IMR-90 (cell line): ENCODE measurements at regions not wholly inside any gene's neighbourhood (a gene's known extent, or its start where the extent isn't known, plus 50 kb on each side); places are given as distances from the start of the nearest gene placed in this dataset.

Source experiments
- ATAC-seq: fragments of 200-7000 bp; cut with Tn5 transposase; 2 replicates; pipeline ENCODE4 v1.9.1; 2020; ENCODE audit warnings: low read depth, mild to moderate bottlenecking, moderate library complexity
- BruUV-seq: library from RNA; stranded (reverse); fragments of 400-500 nt; replicated peaks from 2 replicates; lab custom pipeline; 2021; lab: Mats Ljungman, UMichigan
- CTCF ChIA-PET: fragments of 300-600 bp; formaldehyde crosslinking; extraction: SDS; loops from one replicate; lab custom pipeline; 2021; ENCODE audit warnings: antibody characterized with exemption; lab: Yijun Ruan, JAX
- POLR2A ChIA-PET: fragments of 300-600 bp; sonication (Branson Sonifier 250); formaldehyde crosslinking; loops from one replicate; lab custom pipeline; 2022; ENCODE audit warnings: antibody characterized with exemption; ENCODE audit not compliant: unreplicated experiment; lab: Charles Lee
- DNase-seq: peaks from one replicate; pipeline ENCODE4 v3.0.0; 2013
- H2AFZ ChIP-seq: replicated peaks from 2 replicates; pipeline ENCODE3; 2013; ENCODE audit warnings: low read length, mild to moderate bottlenecking; ENCODE audit not compliant: poor library complexity
- H2AK5ac ChIP-seq: 2 replicates; pipeline ENCODE4 v1.6.1; 2013; ENCODE audit warnings: low read depth, low read length, inconsistent platforms
- H2AK9ac ChIP-seq: replicated peaks from 2 replicates; pipeline ENCODE3; 2013; ENCODE audit warnings: mild to moderate bottlenecking, low read depth, low read length, moderate library complexity; ENCODE audit not compliant: poor library complexity
- H2BK120ac ChIP-seq: 2 replicates; pipeline ENCODE4 v1.6.1; 2013; ENCODE audit warnings: low read depth, low read length, inconsistent platforms
- H2BK15ac ChIP-seq: 3 replicates; pipeline ENCODE4 v1.6.1; 2013; ENCODE audit warnings: low read depth, low read length, inconsistent platforms
- H2BK20ac ChIP-seq: 2 replicates; pipeline ENCODE4 v1.6.1; 2013; ENCODE audit warnings: low read depth, mild to moderate bottlenecking, inconsistent platforms, low read length, moderate library complexity
- H2BK5ac ChIP-seq: 2 replicates; pipeline ENCODE4 v1.6.1; 2013; ENCODE audit warnings: mild to moderate bottlenecking, low read depth, low read length, inconsistent platforms; ENCODE audit not compliant: poor library complexity, severe bottlenecking
- H3K14ac ChIP-seq: replicated peaks from 2 replicates; pipeline ENCODE4 v1.6.1; 2013; ENCODE audit warnings: low read depth, low read length, inconsistent platforms
- H3K18ac ChIP-seq: 2 replicates; pipeline ENCODE4 v1.6.1; 2013; ENCODE audit warnings: low read depth, low read length, control low read depth
- H3K23ac ChIP-seq: 2 replicates; pipeline ENCODE4 v1.6.1; 2013; ENCODE audit warnings: low read depth, low read length, inconsistent platforms
- H3K27ac ChIP-seq: 2 replicates; pipeline ENCODE4 v1.5.1; 2013; ENCODE audit warnings: mild to moderate bottlenecking, control low read depth, low read length; ENCODE audit not compliant: insufficient read depth
- H3K27me3 ChIP-seq: 2 replicates; pipeline ENCODE4 v1.6.1; 2013; ENCODE audit warnings: low read length; ENCODE audit not compliant: control insufficient read depth, insufficient read depth
- H3K36me3 ChIP-seq: 2 replicates; pipeline ENCODE4 v1.6.1; 2013; ENCODE audit warnings: low read length, mixed read lengths; ENCODE audit not compliant: control insufficient read depth, insufficient read depth
- H3K4ac ChIP-seq: 2 replicates; pipeline ENCODE4 v1.6.1; 2013; ENCODE audit warnings: low read depth, low read length, inconsistent platforms
- H3K4me1 ChIP-seq: 2 replicates; pipeline ENCODE4 v1.6.1; 2013; ENCODE audit warnings: low read length, mixed read lengths; ENCODE audit not compliant: control insufficient read depth, insufficient read depth
- H3K4me2 ChIP-seq: 2 replicates; pipeline ENCODE4 v1.6.1; 2013; ENCODE audit warnings: low read depth, mild to moderate bottlenecking, control low read depth, low read length, moderate library complexity
- H3K4me3 ChIP-seq: 2 replicates; pipeline ENCODE4 v1.5.1; 2013; ENCODE audit warnings: low read depth, mild to moderate bottlenecking, control low read depth, low read length, moderate library complexity; ENCODE audit not compliant: insufficient read depth
- H3K56ac ChIP-seq: 2 replicates; pipeline ENCODE4 v1.6.1; 2013; ENCODE audit warnings: low read length, inconsistent platforms; ENCODE audit not compliant: insufficient read depth; ENCODE audit errors: extremely low read depth
- H3K79me1 ChIP-seq, 2 experiments: 2 replicates each; pipeline ENCODE4 v1.6.1; 2013; ENCODE audit warnings: low read length in 2 of 2, inconsistent platforms in 1 of 2, low read depth in 1 of 2
- H3K9ac ChIP-seq: 2 replicates; pipeline ENCODE4 v1.6.1; 2013; ENCODE audit warnings: low read depth, low read length, control low read depth
- H3K9me1 ChIP-seq: 2 replicates; pipeline ENCODE4 v1.6.1; 2013; ENCODE audit warnings: low read length, inconsistent platforms; ENCODE audit not compliant: insufficient read depth
- H3K9me3 ChIP-seq: 2 replicates; pipeline ENCODE4 v1.6.1; 2013; ENCODE audit warnings: low read length; ENCODE audit not compliant: control insufficient read depth, insufficient read depth
- H4K20me1 ChIP-seq: 2 replicates; pipeline ENCODE4 v1.6.1; 2013; ENCODE audit warnings: low read length, inconsistent platforms; ENCODE audit not compliant: insufficient read depth
- H4K5ac ChIP-seq: 2 replicates; pipeline ENCODE4 v1.6.1; 2013; ENCODE audit warnings: mild to moderate bottlenecking, low read depth, low read length, control low read depth
- H4K8ac ChIP-seq, 2 experiments: 2 replicates each; pipeline ENCODE4 v1.6.1; 2013; ENCODE audit warnings: low read depth in 2 of 2, low read length in 2 of 2, control low read depth in 1 of 2, inconsistent platforms in 1 of 2
- H4K91ac ChIP-seq: 2 replicates; pipeline ENCODE4 v1.6.1; 2013; ENCODE audit warnings: low read depth, low read length, inconsistent platforms; ENCODE audit not compliant: insufficient read depth
- FOS ChIP-seq: fragments of 150-350 bp; IDR thresholded peaks from 2 replicates; pipeline ENCODE4 v1.6.1; 2016; ENCODE audit warnings: low read depth, low read length
- NFE2L2 ChIP-seq: fragments of 150-350 bp; IDR thresholded peaks from 2 replicates; pipeline ENCODE4 v1.6.1; 2016; ENCODE audit warnings: low read depth, mild to moderate bottlenecking, low read length
- RCOR1 ChIP-seq: IDR thresholded peaks from 2 replicates; pipeline ENCODE4 v1.6.1; 2012; ENCODE audit warnings: mild to moderate bottlenecking, low read length, improper control_type of control experiment; ENCODE audit not compliant: insufficient replicate concordance
- SMC3 ChIP-seq: fragments of 150-350 bp; IDR thresholded peaks from 2 replicates; pipeline ENCODE4 v1.6.1; 2016; ENCODE audit warnings: low read depth, mild to moderate bottlenecking, antibody characterized with exemption, low read length, moderate library complexity
- WGBS, 2 experiments: methylation state at CpG; one replicate each; pipeline versions ENCODE4 v1.1.5 to v1.1.7; 2013; ENCODE audit warnings: missing lambda C conversion rate in 2 of 2; ENCODE audit not compliant: insufficient read length in 1 of 2; ENCODE audit errors: extremely low coverage in 2 of 2; 5-methylcytosine and 5-hydroxymethylcytosine counted together
- dilution Hi-C: fragments of 300-500 bp; cut with HindIII; formaldehyde crosslinking; loops from one replicate; pipeline ENCODE4 v1.14.3; 2018; ENCODE audit warnings: low sequenced_read_pairs; ENCODE audit not compliant: unreplicated experiment
- in situ Hi-C: fragments of 300-500 bp; cut with MboI; formaldehyde crosslinking; loops from 3 replicates; pipeline ENCODE4 v1.14.3; 2019; ENCODE audit warnings: low sequenced_read_pairs, inconsistent platforms, mixed read lengths
- intact Hi-C: fragments of 100-400 bp; cut with micrococcal nuclease; formaldehyde crosslinking; loops from 2 replicates; pipeline ENCODE4 v1.10.0; 2022
- TF ChIP-seq, protein P1 (sequence below): conservative IDR thresholded peaks from 2 replicates; pipeline ENCODE4 v1.5.1; 2012; ENCODE audit warnings: mild to moderate bottlenecking, low read depth, low read length, improper control_type of control experiment

DNA sequence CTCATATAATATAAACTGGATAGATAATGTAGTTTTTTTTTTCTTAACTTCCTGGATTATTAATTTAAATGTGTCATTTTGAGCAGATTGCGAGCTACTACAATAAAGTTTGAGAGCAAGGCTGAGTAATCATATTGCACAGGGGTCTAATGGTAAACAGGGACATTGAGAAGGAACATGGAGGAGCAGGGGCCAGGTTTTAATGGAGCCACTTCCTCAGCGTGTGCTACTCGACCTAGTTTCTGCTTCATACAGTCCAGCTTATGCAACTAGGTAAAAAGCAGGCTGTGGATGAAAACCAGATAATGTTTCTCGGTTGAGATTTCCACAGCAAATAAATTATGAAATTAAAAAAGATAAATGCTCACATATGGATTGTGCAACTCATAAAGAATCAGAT is 1915.7 kb upstream of the CELF4 start:
- Histone ChIP-seq H3K18ac (peak overlapping the region; percentile 84), H2BK20ac (no peak overlapping the region), H3K9me3 (no peaks in the 10 kb centered on the region), H3K27ac (peak overlapping the region; percentile 59; the same call in 1 of the 2 replicates), H3K4me1 (no peaks in the 10 kb centered on the region), H3K4me3 (no peak overlapping the region), H3K4me2 (peak overlapping the region; percentile 66; the same call in 1 of the 2 replicates), H3K9ac (no peak overlapping the region), H3K36me3 (no peaks in the 10 kb centered on the region), H3K27me3 (no peaks in the 10 kb centered on the region), H3K9me1 (peaks cover 2% of the 10 kb centered on the region; the same call in 1 of the 2 replicates), H2BK15ac (no peak overlapping the region), H4K20me1 (no peaks in the 10 kb centered on the region), H2AK5ac (no peak overlapping the region), H3K23ac (no peak overlapping the region), H4K91ac (0 out of 2 replicates have a peak overlapping the region, but pooled peaks have one; percentile 2), H2AK9ac (no peak overlapping the region), H3K56ac (no peak overlapping the region), H3K79me1 (no peaks in the 10 kb centered on the region), H2AFZ (no peak overlapping the region), H2BK120ac (no peak overlapping the region), H3K4ac (no peak overlapping the region), H4K8ac (no peak overlapping the region), H4K5ac (no peak overlapping the region), H2BK5ac (no peak overlapping the region), H3K14ac (no peak overlapping the region)
- ChIA-PET POLR2A (no interaction called here), CTCF (interaction anchor here (0.6 kb wide), 1 partner anchor 82 kb away, joined by 3 read pairs; no protein-coding TSS in a partner anchor)
- TF ChIP-seq SMC3 (no peak), FOS (no peak), NFE2L2 (no peak), RCOR1 (no peak)
- TF ChIP-seq, protein P1, sequence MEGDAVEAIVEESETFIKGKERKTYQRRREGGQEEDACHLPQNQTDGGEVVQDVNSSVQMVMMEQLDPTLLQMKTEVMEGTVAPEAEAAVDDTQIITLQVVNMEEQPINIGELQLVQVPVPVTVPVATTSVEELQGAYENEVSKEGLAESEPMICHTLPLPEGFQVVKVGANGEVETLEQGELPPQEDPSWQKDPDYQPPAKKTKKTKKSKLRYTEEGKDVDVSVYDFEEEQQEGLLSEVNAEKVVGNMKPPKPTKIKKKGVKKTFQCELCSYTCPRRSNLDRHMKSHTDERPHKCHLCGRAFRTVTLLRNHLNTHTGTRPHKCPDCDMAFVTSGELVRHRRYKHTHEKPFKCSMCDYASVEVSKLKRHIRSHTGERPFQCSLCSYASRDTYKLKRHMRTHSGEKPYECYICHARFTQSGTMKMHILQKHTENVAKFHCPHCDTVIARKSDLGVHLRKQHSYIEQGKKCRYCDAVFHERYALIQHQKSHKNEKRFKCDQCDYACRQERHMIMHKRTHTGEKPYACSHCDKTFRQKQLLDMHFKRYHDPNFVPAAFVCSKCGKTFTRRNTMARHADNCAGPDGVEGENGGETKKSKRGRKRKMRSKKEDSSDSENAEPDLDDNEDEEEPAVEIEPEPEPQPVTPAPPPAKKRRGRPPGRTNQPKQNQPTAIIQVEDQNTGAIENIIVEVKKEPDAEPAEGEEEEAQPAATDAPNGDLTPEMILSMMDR, result no peak
- in situ Hi-C loops (no loop called here), dilution Hi-C loops (no loop called here), intact Hi-C loops (loop anchor here (10.0 kb wide), 1 partner anchor 364 kb away; no protein-coding TSS in a partner anchor)
- BruUV-seq, result no TSS peak
- ATAC-seq, result peak; percentile 48; the same call in 1 of the 2 replicates
- DNase-seq, result no peak
- WGBS, 2 experiments, result no CpG with 5 or more reads among the region's 4 CpGs
